ENCODE measurements at regions not wholly inside any gene's neighbourhood (a gene's known extent, or its start where the extent isn't known, plus 50 kb on each side); places are given as distances from the start of the nearest gene placed in this dataset.

DNA sequence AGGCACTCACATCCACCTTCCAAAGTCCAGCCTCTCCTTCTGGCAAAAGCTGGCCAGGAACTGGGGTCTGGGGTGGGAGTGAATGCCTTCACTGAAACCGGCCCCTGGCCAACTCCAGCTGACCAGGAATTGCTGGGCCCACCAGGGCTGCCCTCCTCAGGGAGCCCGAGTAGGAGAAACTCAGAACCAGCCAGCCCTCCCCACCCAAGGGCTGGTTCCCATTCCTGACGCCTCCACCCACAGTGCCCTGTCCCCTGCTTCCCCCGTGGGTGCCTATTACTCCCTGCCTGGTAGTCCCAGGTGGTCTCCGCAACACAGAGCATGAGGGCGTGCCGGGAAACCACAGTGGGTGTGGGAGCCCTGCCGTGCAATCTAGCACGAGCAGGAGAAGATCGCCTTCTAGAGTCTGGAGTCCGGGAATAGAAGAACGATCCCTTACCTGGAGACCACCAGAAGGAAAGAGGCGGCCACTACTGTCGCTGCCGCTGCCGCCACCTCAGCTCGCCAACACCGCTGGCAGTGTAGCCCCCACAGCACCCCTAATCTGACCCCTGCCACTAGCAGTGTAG lies 178.8 kb downstream of the POTEB3 start:
- TF ChIP-seq, protein P1, sequence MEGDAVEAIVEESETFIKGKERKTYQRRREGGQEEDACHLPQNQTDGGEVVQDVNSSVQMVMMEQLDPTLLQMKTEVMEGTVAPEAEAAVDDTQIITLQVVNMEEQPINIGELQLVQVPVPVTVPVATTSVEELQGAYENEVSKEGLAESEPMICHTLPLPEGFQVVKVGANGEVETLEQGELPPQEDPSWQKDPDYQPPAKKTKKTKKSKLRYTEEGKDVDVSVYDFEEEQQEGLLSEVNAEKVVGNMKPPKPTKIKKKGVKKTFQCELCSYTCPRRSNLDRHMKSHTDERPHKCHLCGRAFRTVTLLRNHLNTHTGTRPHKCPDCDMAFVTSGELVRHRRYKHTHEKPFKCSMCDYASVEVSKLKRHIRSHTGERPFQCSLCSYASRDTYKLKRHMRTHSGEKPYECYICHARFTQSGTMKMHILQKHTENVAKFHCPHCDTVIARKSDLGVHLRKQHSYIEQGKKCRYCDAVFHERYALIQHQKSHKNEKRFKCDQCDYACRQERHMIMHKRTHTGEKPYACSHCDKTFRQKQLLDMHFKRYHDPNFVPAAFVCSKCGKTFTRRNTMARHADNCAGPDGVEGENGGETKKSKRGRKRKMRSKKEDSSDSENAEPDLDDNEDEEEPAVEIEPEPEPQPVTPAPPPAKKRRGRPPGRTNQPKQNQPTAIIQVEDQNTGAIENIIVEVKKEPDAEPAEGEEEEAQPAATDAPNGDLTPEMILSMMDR (IDR thresholded peaks at IDR 0.05): no peak
- no peak for TF ChIP-seq POLR2A (IDR thresholded peaks at IDR 0.05)

All from uterus (tissue), 2 donors.